ENCODE measurements at regions not wholly inside any gene's neighbourhood (a gene's known extent, or its start where the extent isn't known, plus 50 kb on each side); places are given as distances from the start of the nearest gene placed in this dataset.

- Histone ChIP-seq H3K9me3 (ENCODE audit: control insufficient read depth, insufficient read depth, low read depth, low read length) (no peaks in the 10 kb centered on the region), H4K20me1 (ENCODE audit: control insufficient read depth, extremely low read depth, insufficient read depth, low read length) (no peaks in the 10 kb centered on the region), H3K4me2 (ENCODE audit: extremely low read depth, insufficient read depth, low read length) (no peak overlapping the region), H3K4me3 (replicated peaks in 1 of 4; ENCODE audit: control extremely low read depth in 1 of 4, insufficient read depth in 1 of 4, low read depth in 3 of 4, low read length in 4 of 4) (no peak overlapping the region), H2AFZ (ENCODE audit: low read length) (no peak overlapping the region), H3K27me3 (ENCODE audit: control insufficient read depth, insufficient read depth, low read length) (no peaks in the 10 kb centered on the region), H3K36me3 (ENCODE audit: control insufficient read depth, insufficient read depth, low read length) (no peaks in the 10 kb centered on the region), H3K9ac (ENCODE audit: insufficient read depth, low read length) (no peak overlapping the region), H3K4me1 (ENCODE audit: control insufficient read depth, extremely low read depth, insufficient read depth, low read length) (no peaks in the 10 kb centered on the region), H3K27ac (ENCODE audit: insufficient read depth, low read length) (no peak overlapping the region), H3K79me2 (ENCODE audit: control insufficient read depth, insufficient read depth, low read length) (no peaks in the 10 kb centered on the region)
- TF ChIP-seq CTCF (conservative IDR thresholded peaks at IDR 0.05 in 1 of 2, IDR thresholded peaks at IDR 0.05 in 1 of 2; ENCODE audit: low read depth in 1 of 2, low read length in 2 of 2): no peak
- TF ChIP-seq EZH2 (IDR thresholded peaks at IDR 0.05; ENCODE audit: low read length, missing control alignments): no peak
- no peak for DNase-seq (ENCODE audit: low read depth in 2 of 2)
Observed at GRCh38 chr2:241978670-241979069, 109.1 kb downstream of the RTP5 start.

GRCh38 chr2:241980193-241980592 lies 110.7 kb downstream of the RTP5 start:
- Histone ChIP-seq H3K36me3 (ENCODE audit: control insufficient read depth, insufficient read depth, low read length) (no peaks in the 10 kb centered on the region), H2AFZ (ENCODE audit: low read length) (no peak overlapping the region)

GRCh38 chr2:241981076-241981700 lies 111.7 kb downstream of the RTP5 start:
- Histone ChIP-seq H4K20me1 (ENCODE audit: control insufficient read depth, extremely low read depth, insufficient read depth, low read length) (no peaks in the 10 kb centered on the region), H3K36me3 (ENCODE audit: control insufficient read depth, insufficient read depth, low read length) (no peaks in the 10 kb centered on the region), H3K4me1 (ENCODE audit: control insufficient read depth, extremely low read depth, insufficient read depth, low read length) (no peaks in the 10 kb centered on the region), H3K9ac (ENCODE audit: insufficient read depth, low read length) (no peak overlapping the region), H3K27me3 (ENCODE audit: control insufficient read depth, insufficient read depth, low read length) (no peaks in the 10 kb centered on the region), H3K27ac (ENCODE audit: insufficient read depth, low read length) (no peak overlapping the region), H3K79me2 (ENCODE audit: control insufficient read depth, insufficient read depth, low read length) (no peaks in the 10 kb centered on the region), H3K4me3 (replicated peaks in 1 of 4; ENCODE audit: control extremely low read depth in 1 of 4, insufficient read depth in 1 of 4, low read depth in 3 of 4, low read length in 4 of 4) (no peak overlapping the region), H3K9me3 (ENCODE audit: control insufficient read depth, insufficient read depth, low read depth, low read length) (no peaks in the 10 kb centered on the region), H3K4me2 (ENCODE audit: extremely low read depth, insufficient read depth, low read length) (no peak overlapping the region), H2AFZ (ENCODE audit: low read length) (no peak overlapping the region)
- no peak for DNase-seq (ENCODE audit: low read depth in 2 of 2)
- TF ChIP-seq EZH2 (IDR thresholded peaks at IDR 0.05; ENCODE audit: low read length, missing control alignments): no peak
- no peak for TF ChIP-seq CTCF (conservative IDR thresholded peaks at IDR 0.05 in 1 of 2, IDR thresholded peaks at IDR 0.05 in 1 of 2; ENCODE audit: low read depth in 1 of 2, low read length in 2 of 2)

More at GRCh38 chr2:241980193-241980592, 110.7 kb downstream of the RTP5 start:
- Histone ChIP-seq H3K4me2 (ENCODE audit: extremely low read depth, insufficient read depth, low read length) (no peak overlapping the region), H3K27me3 (ENCODE audit: control insufficient read depth, insufficient read depth, low read length) (no peaks in the 10 kb centered on the region), H3K9ac (ENCODE audit: insufficient read depth, low read length) (no peak overlapping the region), H3K27ac (ENCODE audit: insufficient read depth, low read length) (no peak overlapping the region), H3K79me2 (ENCODE audit: control insufficient read depth, insufficient read depth, low read length) (no peaks in the 10 kb centered on the region), H3K4me1 (ENCODE audit: control insufficient read depth, extremely low read depth, insufficient read depth, low read length) (no peaks in the 10 kb centered on the region), H4K20me1 (ENCODE audit: control insufficient read depth, extremely low read depth, insufficient read depth, low read length) (no peaks in the 10 kb centered on the region), H3K9me3 (ENCODE audit: control insufficient read depth, insufficient read depth, low read depth, low read length) (no peaks in the 10 kb centered on the region), H3K4me3 (replicated peaks in 1 of 4; ENCODE audit: control extremely low read depth in 1 of 4, insufficient read depth in 1 of 4, low read depth in 3 of 4, low read length in 4 of 4) (no peak overlapping the region)
- no peak for DNase-seq (ENCODE audit: low read depth in 2 of 2)
- TF ChIP-seq EZH2 (IDR thresholded peaks at IDR 0.05; ENCODE audit: low read length, missing control alignments) (no peak), CTCF (conservative IDR thresholded peaks at IDR 0.05 in 1 of 2, IDR thresholded peaks at IDR 0.05 in 1 of 2; ENCODE audit: low read depth in 1 of 2, low read length in 2 of 2) (no peak)

All from fibroblast of lung (primary cell).